BLaER1 treated with 17β-estradiol and CSF1 and Interleukin-3, amounts not matched to agents 10 nM and 100 nM (cell line): ENCODE measurements at regions not wholly inside any gene's neighbourhood (a gene's known extent, or its start where the extent isn't known, plus 50 kb on each side); places are given as distances from the start of the nearest gene placed in this dataset.
"Not testable (repeated sequence)": the region's sequence is repeated elsewhere in the genome, so short reads cannot be mapped to it uniquely, and the experiment has no call there.

Experiments
- H3K27ac ChIP-seq, 11 experiments: shearing (Covaris generic); formaldehyde crosslinking; 2 replicates each; pipeline ENCODE4 v1.8.1; 2022
- H3K27me3 ChIP-seq, 11 experiments: shearing (Covaris generic); formaldehyde crosslinking; 2 replicates each; pipeline ENCODE4 v1.8.1; 2022
- H3K36me3 ChIP-seq, 11 experiments: shearing (Covaris generic); formaldehyde crosslinking; 2 replicates each; pipeline ENCODE4 v1.8.1; 2022
- H3K4me1 ChIP-seq, 10 experiments: shearing (Covaris generic); formaldehyde crosslinking; 2 replicates each; pipeline ENCODE4 v1.8.1; 2022
- H3K4me2 ChIP-seq, 11 experiments: shearing (Covaris generic); formaldehyde crosslinking; 2 replicates each; pipeline ENCODE4 v1.8.1; 2022
- H3K4me3 ChIP-seq, 10 experiments: shearing (Covaris generic); formaldehyde crosslinking; 2 replicates each; pipeline ENCODE4 v1.8.1; 2022
- H3K9ac ChIP-seq, 11 experiments: shearing (Covaris generic); formaldehyde crosslinking; 2 replicates each; pipeline ENCODE4 v1.8.1; 2022
- H3K9me3 ChIP-seq, 11 experiments: shearing (Covaris generic); formaldehyde crosslinking; replicated peaks in 1 of 11; 2 replicates each; pipeline ENCODE4 v1.8.1; 2022
- H4K20me1 ChIP-seq, 11 experiments: shearing (Covaris generic); formaldehyde crosslinking; 2 replicates each; pipeline ENCODE4 v1.8.1; 2022
- Cebpa-rat ChIP-seq, 11 experiments: shearing (Covaris generic); IDR thresholded peaks; 2 replicates each; pipeline ENCODE4 v1.8.1; 2022

- Histone ChIP-seq H3K4me1 (peaks cover 0 to 17% (median 6%) of the 10 kb centered on the region in 10 experiments; a peak in 8 of 20 replicates), H3K27me3 (peaks cover 0 to 82% (median 0%) of the 10 kb centered on the region in 11 experiments; a peak in 9 of 22 replicates), H3K4me2 (no peak overlapping the region)
Measured at GRCh38 chr4:123675567-123675966, 279.0 kb downstream of the SPRY1 start.

GRCh38 chr4:123676071-123676889 is 279.7 kb downstream of the SPRY1 start:
- peaks cover 0 to 75% (median 0%) of the 10 kb centered on the region in 11 experiments; a peak in 9 of 22 replicates for H3K27me3 ChIP-seq

More at GRCh38 chr4:123675567-123675966, 279.0 kb downstream of the SPRY1 start:
- Histone ChIP-seq H3K4me3 (no peak overlapping the region), H3K9ac (no peak overlapping the region), H3K27ac (no peak overlapping the region), H3K9me3 (no peaks in the 10 kb centered on the region), H3K36me3 (no peaks in the 10 kb centered on the region), H4K20me1 (peaks cover 0 to 9% (median 0%) of the 10 kb centered on the region in 11 experiments; a peak in 1 of 22 replicates)
- no peak for TF ChIP-seq Cebpa-rat (IDR thresholded peaks at IDR 0.05)

GRCh38 chr4:123676890-123677229 is 280.3 kb downstream of the SPRY1 start:
- no peaks in the 10 kb centered on the region for H3K9me3 ChIP-seq
- peaks cover 0 to 9% (median 0%) of the 10 kb centered on the region in 11 experiments; a peak in 1 of 22 replicates for H4K20me1 ChIP-seq
- peaks cover 0 to 16% (median 6%) of the 10 kb centered on the region in 10 experiments; a peak in 8 of 20 replicates for H3K4me1 ChIP-seq
- H3K4me2 ChIP-seq: no peak overlapping the region
- no peaks in the 10 kb centered on the region for H3K36me3 ChIP-seq
- H3K9ac ChIP-seq: no peak overlapping the region
- peaks cover 0 to 70% (median 0%) of the 10 kb centered on the region in 11 experiments; a peak in 9 of 22 replicates for H3K27me3 ChIP-seq
- no peak overlapping the region for H3K4me3 ChIP-seq
- TF ChIP-seq Cebpa-rat (IDR thresholded peaks at IDR 0.05): no peak
- H3K27ac ChIP-seq: no peak overlapping the region

More at GRCh38 chr4:123676071-123676889, 279.7 kb downstream of the SPRY1 start:
- H3K4me3 ChIP-seq: no peak overlapping the region
- no peaks in the 10 kb centered on the region for H3K36me3 ChIP-seq
- no peak for TF ChIP-seq Cebpa-rat (IDR thresholded peaks at IDR 0.05)
- H4K20me1 ChIP-seq: peaks cover 0 to 9% (median 0%) of the 10 kb centered on the region in 11 experiments; a peak in 1 of 22 replicates
- peaks cover 0 to 17% (median 6%) of the 10 kb centered on the region in 10 experiments; a peak in 8 of 20 replicates for H3K4me1 ChIP-seq
- no peak overlapping the region for H3K27ac ChIP-seq
- no peak overlapping the region for H3K9ac ChIP-seq
- H3K9me3 ChIP-seq: no peaks in the 10 kb centered on the region
- no peak overlapping the region for H3K4me2 ChIP-seq

DNA sequence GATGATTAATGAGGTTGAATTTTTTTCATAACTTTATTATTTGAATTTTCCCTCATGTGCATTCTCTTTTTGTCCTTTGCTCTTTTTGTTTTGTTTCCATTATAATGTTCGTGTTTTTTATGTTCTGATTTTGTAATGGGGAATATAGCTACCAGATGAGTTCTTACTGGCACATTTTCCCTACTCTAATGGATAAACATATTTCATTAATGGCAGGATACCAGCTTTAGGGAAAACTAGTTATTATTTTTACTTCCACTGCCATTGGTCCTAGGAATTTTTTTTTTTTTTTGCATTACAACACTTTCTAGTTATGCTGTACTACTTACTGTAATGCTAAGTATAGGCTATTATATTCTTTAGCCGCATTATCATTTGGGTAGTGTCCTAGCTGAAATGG is 286.3 kb downstream of the SPRY1 start:
- Histone ChIP-seq H3K9me3 (peaks cover 17 to 39% (median 25%) of the 10 kb centered on the region in 11 experiments), H3K4me1 (no peaks in the 10 kb centered on the region), H3K9ac (no peak overlapping the region), H4K20me1 (no peaks in the 10 kb centered on the region), H3K4me2 (no peak overlapping the region), H3K36me3 (no peaks in the 10 kb centered on the region), H3K27me3 (peaks cover 0 to 18% (median 0%) of the 10 kb centered on the region in 11 experiments; a peak in 5 of 22 replicates), H3K4me3 (no peak overlapping the region), H3K27ac (no peak overlapping the region)
- no peak for TF ChIP-seq Cebpa-rat (IDR thresholded peaks at IDR 0.05)

- not testable (repeated sequence) for H3K4me2 ChIP-seq, H3K9ac ChIP-seq, H4K20me1 ChIP-seq, H3K4me3 ChIP-seq, H3K27me3 ChIP-seq, H3K4me1 ChIP-seq, H3K36me3 ChIP-seq, H3K27ac ChIP-seq
- H3K9me3 ChIP-seq: peaks cover 30 to 51% (median 36%) of the 10 kb centered on the region in 11 experiments
Measured at GRCh38 chr4:123684937-123685336, 288.3 kb downstream of the SPRY1 start.

DNA sequence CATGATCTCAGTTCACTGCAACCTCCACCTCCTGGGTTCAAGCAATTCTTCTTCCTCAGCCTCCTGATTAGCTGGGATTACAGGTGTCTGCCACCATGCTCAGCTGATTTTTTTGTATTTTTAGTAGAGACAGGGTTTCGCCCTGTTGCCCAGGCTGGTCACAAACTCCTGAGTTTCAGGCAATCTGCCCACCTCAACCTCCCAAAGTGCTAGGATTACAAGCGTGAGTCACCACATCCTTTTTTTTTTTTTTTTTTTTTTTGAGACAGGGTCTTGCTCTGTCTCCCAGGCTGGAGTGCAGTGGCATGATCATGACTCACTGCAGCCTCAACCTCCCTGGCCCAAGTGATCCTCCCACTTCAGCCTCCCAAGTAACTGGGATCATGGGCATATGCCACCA is 298.9 kb downstream of the SPRY1 start:
- H3K4me3 ChIP-seq, H3K4me2 ChIP-seq, H3K27me3 ChIP-seq, H3K9me3 ChIP-seq, H3K9ac ChIP-seq, H3K27ac ChIP-seq, H3K36me3 ChIP-seq, H4K20me1 ChIP-seq, H3K4me1 ChIP-seq: not testable (repeated sequence)

DNA sequence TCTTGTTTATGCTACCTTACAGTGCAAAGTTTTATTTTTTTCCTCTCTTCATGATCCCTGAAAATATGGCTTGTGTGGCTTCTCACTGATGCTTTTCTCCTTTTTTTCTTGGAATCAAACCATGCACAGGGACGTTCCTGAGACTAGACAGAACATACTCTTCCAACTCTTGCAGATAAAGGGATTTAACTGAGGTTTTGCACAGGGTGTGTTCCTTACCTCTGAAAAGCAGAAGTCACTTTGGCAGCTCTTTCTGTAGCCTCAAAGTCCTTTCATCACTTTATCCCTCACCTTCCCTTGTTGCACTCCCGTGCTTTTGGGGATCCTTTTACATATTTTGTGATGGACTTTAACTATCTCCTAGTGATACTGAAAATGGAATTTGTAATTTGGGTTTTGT is 300.1 kb downstream of the SPRY1 start:
- H3K27me3 ChIP-seq: no peaks in the 10 kb centered on the region
- H3K4me1 ChIP-seq: no peaks in the 10 kb centered on the region
- H3K4me2 ChIP-seq: no peak overlapping the region
- no peaks in the 10 kb centered on the region for H3K9me3 ChIP-seq
- no peak for TF ChIP-seq Cebpa-rat (IDR thresholded peaks at IDR 0.05)
- H3K9ac ChIP-seq: no peak overlapping the region
- H3K27ac ChIP-seq: no peak overlapping the region
- H4K20me1 ChIP-seq: no peaks in the 10 kb centered on the region
- no peak overlapping the region for H3K4me3 ChIP-seq
- no peaks in the 10 kb centered on the region for H3K36me3 ChIP-seq

GRCh38 chr4:123698556-123698955 is 302.0 kb downstream of the SPRY1 start:
- no peak for TF ChIP-seq Cebpa-rat (IDR thresholded peaks at IDR 0.05)
- Histone ChIP-seq H4K20me1 (no peaks in the 10 kb centered on the region), H3K36me3 (no peaks in the 10 kb centered on the region), H3K9ac (no peak overlapping the region), H3K27me3 (no peaks in the 10 kb centered on the region), H3K4me3 (no peak overlapping the region), H3K27ac (no peak overlapping the region), H3K4me2 (no peak overlapping the region), H3K4me1 (no peaks in the 10 kb centered on the region), H3K9me3 (no peaks in the 10 kb centered on the region)

DNA sequence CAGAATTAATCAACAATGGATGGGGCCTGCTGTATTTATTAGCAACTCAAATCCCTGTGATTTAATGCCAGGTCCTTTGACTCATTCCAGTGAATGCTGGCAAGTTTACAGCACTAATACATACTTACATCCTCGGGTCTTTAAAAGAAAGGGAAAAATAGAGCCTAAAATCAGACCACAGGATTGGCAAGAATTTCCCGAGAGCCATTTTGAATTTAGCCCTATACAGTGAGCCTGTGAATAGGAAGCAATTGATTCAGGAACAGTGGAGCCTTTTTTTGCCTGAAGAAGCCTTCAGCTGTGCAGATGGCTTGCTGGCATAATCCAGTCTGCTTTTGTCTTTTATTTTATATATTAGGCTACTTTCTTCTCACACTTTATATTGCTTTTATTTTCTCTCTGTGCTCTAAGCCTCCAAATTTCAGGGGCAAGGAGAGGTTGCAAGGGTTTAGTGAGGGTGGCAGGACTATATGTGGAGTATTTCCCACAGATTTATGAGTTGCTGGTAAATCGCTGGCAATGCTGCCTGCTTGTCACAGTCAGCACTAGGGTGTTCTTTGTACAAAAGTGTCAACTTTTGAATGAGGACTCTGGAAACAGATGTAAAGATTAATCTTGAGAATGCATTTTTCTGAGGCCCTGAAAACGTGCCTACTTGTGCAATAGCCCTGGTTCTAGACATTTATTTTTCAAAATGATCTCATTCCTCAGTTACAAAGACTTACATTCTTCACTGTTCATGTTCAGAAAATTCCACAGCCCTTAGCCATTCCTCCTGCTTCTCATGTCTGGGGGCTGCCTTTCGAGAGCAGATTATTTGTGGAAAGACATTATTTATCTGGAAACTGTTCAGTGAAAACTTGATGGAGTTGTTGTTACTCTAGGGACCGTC is 303.5 kb downstream of the SPRY1 start:
- H4K20me1 ChIP-seq: no peaks in the 10 kb centered on the region
- no peak overlapping the region for H3K4me3 ChIP-seq
- no peaks in the 10 kb centered on the region for H3K9me3 ChIP-seq
- H3K9ac ChIP-seq: no peak overlapping the region
- H3K27me3 ChIP-seq: no peaks in the 10 kb centered on the region
- H3K36me3 ChIP-seq: no peaks in the 10 kb centered on the region
- H3K27ac ChIP-seq: no peak overlapping the region
- H3K4me2 ChIP-seq: no peak overlapping the region
- no peak for TF ChIP-seq Cebpa-rat (IDR thresholded peaks at IDR 0.05)
- H3K4me1 ChIP-seq: no peaks in the 10 kb centered on the region
